Endothelial cell of umbilical vein (primary cell): ENCODE measurements at regions not wholly inside any gene's neighbourhood (a gene's known extent, or its start where the extent isn't known, plus 50 kb on each side); places are given as distances from the start of the nearest gene placed in this dataset.

Experiments
- BruUV-seq: library from RNA; stranded (reverse); fragments of 400-500 nt; replicated peaks from 2 replicates; lab custom pipeline; 2021; lab: Mats Ljungman, UMichigan
- CTCF ChIA-PET: fragments of 300-600, 350-600 bp; sonication (Branson Sonifier 250); formaldehyde crosslinking; loops from one replicate; lab custom pipeline; 2021; ENCODE audit warnings: antibody characterized with exemption, inconsistent platforms; lab: Charles Lee
- POLR2A ChIA-PET: fragments of 300-600, 350-600 bp; sonication (Branson Sonifier 250); formaldehyde crosslinking; loops from one replicate; lab custom pipeline; 2021; ENCODE audit warnings: antibody characterized with exemption, inconsistent platforms; lab: Charles Lee
- DNase-seq: peaks from one replicate; pipeline ENCODE4 v3.0.0-alpha.2; 2011; ENCODE audit warnings: low read depth, low spot score
- FAIRE-seq: peaks from 2 replicates; lab custom pipeline; 2011; peaks lifted over from hg19 to GRCh38; lab: Jason Lieb, UNC
- H2AFZ ChIP-seq: 2 replicates; pipeline ENCODE4 v1.6.0; 2012; ENCODE audit warnings: low read depth, low read length, control low read depth, inconsistent platforms
- H3K27ac ChIP-seq: 2 replicates; pipeline ENCODE4 v1.5.1; 2011; ENCODE audit warnings: low read depth, mild to moderate bottlenecking, control low read depth, low read length, moderate library complexity; ENCODE audit not compliant: insufficient read depth
- H3K27me3 ChIP-seq, 2 experiments: 2 replicates each; pipeline versions ENCODE4 v1.6.0 to v1.6.1; 2011; ENCODE audit warnings: low read length in 2 of 2, mixed read lengths in 1 of 2; ENCODE audit not compliant: control insufficient read depth in 2 of 2, insufficient read depth in 2 of 2
- H3K36me3 ChIP-seq, 2 experiments: 2 replicates in 1 of 2; 3 replicates in 1 of 2; pipeline ENCODE4 v1.5.1; 2011; ENCODE audit warnings: low read length in 2 of 2, mild to moderate bottlenecking in 1 of 2, moderate library complexity in 1 of 2; ENCODE audit not compliant: control insufficient read depth in 2 of 2, insufficient read depth in 2 of 2; ENCODE audit errors: extremely low read depth in 1 of 2
- H3K4me1 ChIP-seq: 3 replicates; pipeline ENCODE4 v1.5.1; 2011; ENCODE audit warnings: mild to moderate bottlenecking, low read length; ENCODE audit not compliant: control insufficient read depth, insufficient read depth; ENCODE audit errors: extremely low read depth
- H3K4me2 ChIP-seq: 2 replicates; pipeline ENCODE4 v1.6.1; 2011; ENCODE audit warnings: low read length, control low read depth, mixed read lengths; ENCODE audit not compliant: insufficient read depth
- H3K4me3 ChIP-seq, 3 experiments: fragments of 200-600 bp in 1 of 3; sonication (generic), shearing (Covaris generic) in 1 of 3; replicated peaks in 1 of 3; 2 replicates each; pipeline ENCODE4 v1.5.1; 2011 to 2016; ENCODE audit warnings: control low read depth in 3 of 3, low read length in 3 of 3, mild to moderate bottlenecking in 2 of 3, inconsistent platforms in 1 of 3, low read depth in 1 of 3, moderate library complexity in 1 of 3; ENCODE audit not compliant: insufficient read depth in 1 of 3
- H3K79me2 ChIP-seq: 2 replicates; pipeline ENCODE4 v1.6.0; 2012; ENCODE audit warnings: low read length, inconsistent platforms; ENCODE audit not compliant: control insufficient read depth, insufficient read depth
- H3K9ac ChIP-seq: replicated peaks from 2 replicates; pipeline ENCODE3; 2011; ENCODE audit warnings: low read length, control low read depth; ENCODE audit not compliant: insufficient read depth; ENCODE audit errors: extremely low read depth
- H3K9me1 ChIP-seq: replicated peaks from 3 replicates; pipeline ENCODE4 v1.6.0; 2011; ENCODE audit warnings: mild to moderate bottlenecking, low read length; ENCODE audit not compliant: control insufficient read depth, insufficient read depth; ENCODE audit errors: extremely low read depth
- H3K9me3 ChIP-seq: replicated peaks from 2 replicates; pipeline ENCODE4 v1.5.1; 2012; ENCODE audit warnings: low read length, inconsistent platforms; ENCODE audit not compliant: control insufficient read depth, insufficient read depth
- H4K20me1 ChIP-seq: replicated peaks from 2 replicates; pipeline ENCODE3; 2011; ENCODE audit warnings: mild to moderate bottlenecking, low read length; ENCODE audit not compliant: control insufficient read depth, insufficient read depth; ENCODE audit errors: extremely low read depth
- CTCF ChIP-seq, 2 donors: IDR thresholded peaks; 1 replicate in 1 of 2; 2 replicates in 1 of 2; pipeline ENCODE4 v1.5.1; 2011; ENCODE audit warnings: low read length in 2 of 2, mild to moderate bottlenecking in 2 of 2, moderate library complexity in 2 of 2, control low read depth in 1 of 2, inconsistent platforms in 1 of 2, low read depth in 1 of 2; ENCODE audit not compliant: insufficient read depth in 1 of 2; ENCODE audit errors: extremely low read depth in 1 of 2
- EZH2 ChIP-seq: IDR thresholded peaks from 2 replicates; pipeline ENCODE4 v1.6.1; 2012; ENCODE audit warnings: borderline replicate concordance, low read depth, mild to moderate bottlenecking, moderate library complexity, low read length, inconsistent platforms; ENCODE audit not compliant: severe bottlenecking
- FOS ChIP-seq: IDR thresholded peaks from 2 replicates; pipeline ENCODE4 v1.6.1; 2011; ENCODE audit warnings: mild to moderate bottlenecking, low read length, moderate library complexity, borderline replicate concordance; ENCODE audit not compliant: insufficient read depth
- GATA2 ChIP-seq: IDR thresholded peaks from 2 replicates; pipeline ENCODE4 v1.7.0; 2011; ENCODE audit warnings: low read depth, mild to moderate bottlenecking, moderate library complexity, mixed read lengths, low read length; ENCODE audit not compliant: insufficient read length, insufficient read depth
- JUN ChIP-seq: IDR thresholded peaks from 2 replicates; pipeline ENCODE4 v1.6.1; 2011; ENCODE audit warnings: borderline replicate concordance, low read depth; ENCODE audit not compliant: insufficient read length, insufficient read depth
- MAX ChIP-seq: IDR thresholded peaks from 2 replicates; pipeline ENCODE4 v1.6.1; 2011; ENCODE audit not compliant: insufficient read depth, insufficient read length
- MYC ChIP-seq: IDR thresholded peaks from one replicate; pipeline ENCODE4 v1.6.1; 2011; ENCODE audit warnings: mild to moderate bottlenecking, low read depth, low read length
- POLR2A ChIP-seq: IDR thresholded peaks from 2 replicates; pipeline ENCODE4 v1.6.1; 2012; ENCODE audit warnings: low read depth, mild to moderate bottlenecking, control low read depth, low read length
- POLR2AphosphoS5 ChIP-seq: IDR thresholded peaks from 2 replicates; pipeline ENCODE4 v1.6.1; 2012; ENCODE audit warnings: low read depth, mild to moderate bottlenecking, control low read depth, low read length, moderate library complexity; ENCODE audit not compliant: insufficient read depth
- dilution Hi-C: fragments of 300-500 bp; cut with MboI; formaldehyde crosslinking; loops from one replicate; pipeline ENCODE4 v1.15.0; 2019; ENCODE audit warnings: low sequenced_read_pairs; ENCODE audit not compliant: extremely low pct_ligation_motif_present
- intact Hi-C: fragments of 100-400 bp; cut with micrococcal nuclease; formaldehyde crosslinking; loops from one replicate; pipeline ENCODE4 v1.10.0; 2022

GRCh38 chr3:59607656-59608055 is 557.8 kb upstream of the CFAP20DC start:
- POLR2A ChIA-PET: no interaction called here
- intact Hi-C loops: no loop called here
- dilution Hi-C loops: no loop called here
- H3K9me1 ChIP-seq: no peaks in the 10 kb centered on the region
- no peak overlapping the region for H3K9ac ChIP-seq
- DNase-seq: no peak
- CTCF ChIA-PET: no interaction called here
- H3K79me2 ChIP-seq: no peaks in the 10 kb centered on the region
- no peaks in the 10 kb centered on the region for H3K4me1 ChIP-seq
- no peaks in the 10 kb centered on the region for H4K20me1 ChIP-seq
- H3K4me2 ChIP-seq: no peak overlapping the region
- no peaks in the 10 kb centered on the region for H3K9me3 ChIP-seq
- no peaks in the 10 kb centered on the region for H3K36me3 ChIP-seq
- no peak for FAIRE-seq
- H3K27me3 ChIP-seq: no peaks in the 10 kb centered on the region
- no peak overlapping the region for H3K27ac ChIP-seq
- no peak overlapping the region for H2AFZ ChIP-seq
- TF ChIP-seq POLR2A: no peak
- TF ChIP-seq FOS: no peak
- TF ChIP-seq MYC: no peak
- TF ChIP-seq JUN: no peak
- no peak for TF ChIP-seq MAX
- no peak for TF ChIP-seq GATA2
- no peak for TF ChIP-seq POLR2AphosphoS5
- TF ChIP-seq CTCF (IDR thresholded peaks at IDR 0.05; ENCODE audit: extremely low read depth in 1 of 2, insufficient read depth in 1 of 2, low read depth in 1 of 2, low read length in 2 of 2): no peak
- no peak for TF ChIP-seq EZH2
- BruUV-seq: no TSS peak
- H3K4me3 ChIP-seq: no peak overlapping the region
